MM.1S (cell line): ENCODE measurements at regions not wholly inside any gene's neighbourhood (a gene's known extent, or its start where the extent isn't known, plus 50 kb on each side); places are given as distances from the start of the nearest gene placed in this dataset.

ENCODE experiments used
- EZH2phosphoT487 ChIP-seq: fragments of 300-600 bp; sonication (generic); IDR thresholded peaks from 2 replicates; pipeline ENCODE4 v1.6.1; 2018; ENCODE audit warnings: antibody characterized with exemption, low read length
- TF ChIP-seq, protein P1 (sequence below): fragments of 300-600 bp; sonication (generic); IDR thresholded peaks from 2 replicates; pipeline ENCODE4 v1.5.1; 2016; ENCODE audit warnings: antibody characterized with exemption, low read length, mixed read lengths

DNA sequence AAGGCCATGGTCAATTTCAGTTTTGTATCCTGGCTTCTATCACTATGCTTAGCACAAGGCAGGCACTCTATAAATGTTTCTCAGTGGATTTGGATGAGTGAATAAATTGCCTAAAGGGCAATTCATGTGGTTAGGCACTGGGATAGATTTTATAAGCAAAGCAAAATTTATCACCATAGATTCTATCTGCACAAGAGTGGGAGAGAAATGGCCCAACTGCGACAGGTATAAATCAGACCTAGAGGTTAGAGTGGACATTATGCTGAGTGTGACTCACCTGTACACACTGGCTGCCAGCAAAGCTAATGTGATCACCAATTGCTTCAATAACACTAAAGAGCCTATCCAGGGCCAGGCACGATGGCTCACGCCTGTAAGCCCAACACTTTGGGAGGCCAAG lies 514.0 kb downstream of the BUD13 start:
- TF ChIP-seq, protein P1, sequence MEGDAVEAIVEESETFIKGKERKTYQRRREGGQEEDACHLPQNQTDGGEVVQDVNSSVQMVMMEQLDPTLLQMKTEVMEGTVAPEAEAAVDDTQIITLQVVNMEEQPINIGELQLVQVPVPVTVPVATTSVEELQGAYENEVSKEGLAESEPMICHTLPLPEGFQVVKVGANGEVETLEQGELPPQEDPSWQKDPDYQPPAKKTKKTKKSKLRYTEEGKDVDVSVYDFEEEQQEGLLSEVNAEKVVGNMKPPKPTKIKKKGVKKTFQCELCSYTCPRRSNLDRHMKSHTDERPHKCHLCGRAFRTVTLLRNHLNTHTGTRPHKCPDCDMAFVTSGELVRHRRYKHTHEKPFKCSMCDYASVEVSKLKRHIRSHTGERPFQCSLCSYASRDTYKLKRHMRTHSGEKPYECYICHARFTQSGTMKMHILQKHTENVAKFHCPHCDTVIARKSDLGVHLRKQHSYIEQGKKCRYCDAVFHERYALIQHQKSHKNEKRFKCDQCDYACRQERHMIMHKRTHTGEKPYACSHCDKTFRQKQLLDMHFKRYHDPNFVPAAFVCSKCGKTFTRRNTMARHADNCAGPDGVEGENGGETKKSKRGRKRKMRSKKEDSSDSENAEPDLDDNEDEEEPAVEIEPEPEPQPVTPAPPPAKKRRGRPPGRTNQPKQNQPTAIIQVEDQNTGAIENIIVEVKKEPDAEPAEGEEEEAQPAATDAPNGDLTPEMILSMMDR = no peak
- TF ChIP-seq EZH2phosphoT487 = no peak
